HCT116 (cell line): ENCODE measurements at regions not wholly inside any gene's neighbourhood (a gene's known extent, or its start where the extent isn't known, plus 50 kb on each side); places are given as distances from the start of the nearest gene placed in this dataset.

Experiments
- ATAC-seq: fragments of 200-7000 bp; cut with Tn5 transposase; 2 replicates; pipeline ENCODE4 v1.9.1; 2020; ENCODE audit warnings: mild to moderate bottlenecking, moderate library complexity
- BruUV-seq: library from RNA; stranded (reverse); fragments of 400-500 nt; replicated peaks from 2 replicates; lab custom pipeline; 2021; lab: Mats Ljungman, UMichigan
- CTCF ChIA-PET: fragments of 300-600 bp; sonication (Branson Sonifier 250); formaldehyde crosslinking; loops from one replicate; lab custom pipeline; 2021; ENCODE audit warnings: antibody characterized with exemption; lab: Charles Lee
- POLR2A ChIA-PET: fragments of 300-600, 350-600 bp; sonication (Branson Sonifier 250); formaldehyde crosslinking; loops from one replicate; lab custom pipeline; 2021; ENCODE audit warnings: antibody characterized with exemption; lab: Charles Lee
- RAD21 ChIA-PET, 2 experiments: fragments of 300-600 bp; sonication (Branson Sonifier 250); formaldehyde crosslinking; loops; one replicate each; lab custom pipeline; 2023; ENCODE audit warnings: low total read pairs in 2 of 2; ENCODE audit not compliant: uncharacterized antibody in 2 of 2, unreplicated experiment in 2 of 2, low non-redundant PET in 1 of 2; lab: Charles Lee
- DNase-seq: peaks from one replicate; pipeline ENCODE4 v3.0.0-alpha.2; 2010; ENCODE audit warnings: low read depth, low spot score
- H2AFZ ChIP-seq: fragments of 200-600 bp; shearing (Covaris generic), sonication (generic); 2 replicates; pipeline ENCODE4 v1.6.1; 2017; ENCODE audit warnings: low read depth, mixed run types, mixed read lengths, antibody characterized with exemption, low read length; ENCODE audit not compliant: poor library complexity, severe bottlenecking
- H3K27ac ChIP-seq: 2 replicates; pipeline ENCODE4 v1.5.1; 2012; ENCODE audit warnings: low read depth, low read length
- H3K27me3 ChIP-seq: fragments of 200-600 bp; sonication (generic); 2 replicates; pipeline ENCODE4 v1.6.1; 2016; ENCODE audit warnings: mixed run types, low read length, mixed read lengths; ENCODE audit not compliant: insufficient read depth
- H3K36me3 ChIP-seq, 2 experiments: fragments of 200-500 bp in 1 of 2; fragments of 200-600 bp in 1 of 2; sonication (Bioruptor generic) in 1 of 2; sonication (generic) in 1 of 2; 2 replicates each; pipeline versions ENCODE4 v1.5.1 to v1.6.1; 2014 to 2016; ENCODE audit warnings: low read length in 2 of 2, inconsistent platforms in 1 of 2, mixed read lengths in 1 of 2, mixed run types in 1 of 2; ENCODE audit not compliant: insufficient read depth in 2 of 2, control insufficient read depth in 1 of 2
- H3K4me1 ChIP-seq, 2 experiments: fragments of 200-600 bp in 1 of 2; sonication (generic) in 1 of 2; 2 replicates each; pipeline versions ENCODE4 v1.5.1 to v1.6.1; 2012 to 2017; ENCODE audit warnings: low read length in 2 of 2, inconsistent platforms in 1 of 2, mild to moderate bottlenecking in 1 of 2, mixed read lengths in 1 of 2, mixed run types in 1 of 2, moderate library complexity in 1 of 2; ENCODE audit not compliant: insufficient read depth in 2 of 2, control insufficient read depth in 1 of 2
- H3K4me2 ChIP-seq: fragments of 200-600 bp; sonication (generic); 2 replicates; pipeline ENCODE4 v1.6.1; 2017; ENCODE audit warnings: mixed run types, low read length, mixed read lengths
- H3K4me3 ChIP-seq, 2 experiments: fragments of 200-600 bp in 1 of 2; sonication (generic) in 1 of 2; replicated peaks in 1 of 2; 2 replicates each; pipeline ENCODE4 v1.5.1; 2011 to 2016; ENCODE audit warnings: low read length in 2 of 2, control low read depth in 1 of 2, low read depth in 1 of 2, mild to moderate bottlenecking in 1 of 2, mixed read lengths in 1 of 2, mixed run types in 1 of 2
- H3K79me2 ChIP-seq: fragments of 200-600 bp; sonication (generic); 2 replicates; pipeline ENCODE4 v1.6.1; 2017; ENCODE audit warnings: mild to moderate bottlenecking, mixed run types, low read length, moderate library complexity, mixed read lengths; ENCODE audit not compliant: insufficient read depth
- H3K9ac ChIP-seq: fragments of 200-600 bp; sonication (generic); 2 replicates; pipeline ENCODE4 v1.6.1; 2016; ENCODE audit warnings: low read length, mixed read lengths
- H3K9me2 ChIP-seq: fragments of 200-600 bp; sonication (generic), shearing (Covaris generic); 2 replicates; pipeline ENCODE4 v1.6.1; 2017; ENCODE audit warnings: mixed run types, mild to moderate bottlenecking, moderate library complexity; ENCODE audit not compliant: insufficient read depth
- H3K9me3 ChIP-seq, 2 experiments: fragments of 200-500 bp in 1 of 2; fragments of 200-600 bp in 1 of 2; sonication (Bioruptor generic) in 1 of 2; sonication (generic) in 1 of 2; 2 replicates each; pipeline ENCODE4 v1.6.1; 2014 to 2017; ENCODE audit warnings: low read length in 2 of 2, mixed read lengths in 2 of 2, inconsistent platforms in 1 of 2, low read depth in 1 of 2, mild to moderate bottlenecking in 1 of 2, mixed run types in 1 of 2, moderate library complexity in 1 of 2; ENCODE audit not compliant: control insufficient read depth in 1 of 2, insufficient read depth in 1 of 2
- H4K20me1 ChIP-seq: fragments of 200-600 bp; sonication (generic), shearing (Covaris generic); 2 replicates; pipeline ENCODE4 v1.6.1; 2017; ENCODE audit warnings: mixed run types, mild to moderate bottlenecking, moderate library complexity; ENCODE audit not compliant: insufficient read depth
- ATF3 ChIP-seq: IDR thresholded peaks from 2 replicates; pipeline ENCODE4 v1.6.1; 2012
- CBX3 ChIP-seq: IDR thresholded peaks from 2 replicates; pipeline ENCODE4 v1.6.1; 2012; ENCODE audit warnings: low read depth
- CTCF ChIP-seq, 3 experiments: fragments of 200-600 bp in 1 of 3; sonication (generic) in 1 of 3; IDR thresholded peaks in 2 of 3; conservative IDR thresholded peaks in 1 of 3; 2 replicates each; pipeline ENCODE4 v1.5.1; 2012 to 2017; ENCODE audit warnings: low read depth in 2 of 3, low read length in 2 of 3, antibody characterized with exemption in 1 of 3, borderline replicate concordance in 1 of 3, control low read depth in 1 of 3, mild to moderate bottlenecking in 1 of 3, mixed read lengths in 1 of 3, mixed run types in 1 of 3, moderate library complexity in 1 of 3; ENCODE audit not compliant: insufficient read depth in 1 of 3
- EGR1 ChIP-seq: IDR thresholded peaks from 2 replicates; pipeline ENCODE4 v1.6.1; 2012; ENCODE audit warnings: low read depth
- EZH2phosphoT487 ChIP-seq: fragments of 200-600 bp; IDR thresholded peaks from 2 replicates; pipeline ENCODE4 v1.6.1; 2018; ENCODE audit warnings: antibody characterized with exemption, borderline replicate concordance
- JUND ChIP-seq: IDR thresholded peaks from 2 replicates; pipeline ENCODE4 v1.6.1; 2012
- MAX ChIP-seq: IDR thresholded peaks from 2 replicates; pipeline ENCODE4 v1.6.1; 2012
- POLR2A ChIP-seq: IDR thresholded peaks from 2 replicates; pipeline ENCODE4 v1.7.0; 2011; ENCODE audit warnings: borderline replicate concordance; ENCODE audit not compliant: insufficient read depth, insufficient read length; ENCODE audit errors: extremely low read depth
- SIN3A ChIP-seq: IDR thresholded peaks from 2 replicates; pipeline ENCODE4 v1.6.1; 2012; ENCODE audit warnings: low read depth
- SRF ChIP-seq: IDR thresholded peaks from 2 replicates; pipeline ENCODE4 v1.6.1; 2012; ENCODE audit warnings: low read depth
- YY1 ChIP-seq: IDR thresholded peaks from 2 replicates; pipeline ENCODE4 v1.6.1; 2011; ENCODE audit warnings: low read length, low read depth, moderate library complexity, mild to moderate bottlenecking; ENCODE audit not compliant: insufficient replicate concordance; ENCODE audit errors: extremely low read depth
- ZNF274 ChIP-seq: fragments of 200-500 bp; sonication (Bioruptor generic); IDR thresholded peaks from 2 replicates; pipeline ENCODE4 v1.6.1; 2014; ENCODE audit warnings: mild to moderate bottlenecking, low read depth, low read length, inconsistent platforms
- intact Hi-C: fragments of 100-400 bp; cut with micrococcal nuclease; formaldehyde crosslinking; loops from 2 replicates; pipeline ENCODE4 v1.10.0; 2022

GRCh38 chr7:41010967-41011366 is 691.9 kb downstream of the INHBA start:
- Histone ChIP-seq H3K9ac (no peak overlapping the region), H3K27me3 (no peaks in the 10 kb centered on the region), H4K20me1 (no peaks in the 10 kb centered on the region), H2AFZ (no peak overlapping the region), H3K4me1 (peaks cover 13 to 19% of the 10 kb centered on the region in 2 experiments), H3K9me3 (no peaks in the 10 kb centered on the region; a peak in 1 of 4 replicates), H3K27ac (no peak overlapping the region), H3K36me3 (no peaks in the 10 kb centered on the region), H3K9me2 (no peaks in the 10 kb centered on the region), H3K4me3 (no peak overlapping the region), H3K4me2 (no peak overlapping the region), H3K79me2 (no peaks in the 10 kb centered on the region)
- no peak for DNase-seq
- ChIA-PET CTCF (interaction anchor here (2.4 kb wide), 1 partner anchor 8 kb away, joined by 10 read pairs; no protein-coding TSS in a partner anchor), RAD21 (no interaction called here), POLR2A (no interaction called here)
- no peak for TF ChIP-seq ZNF274
- no peak for TF ChIP-seq SRF
- no peak for TF ChIP-seq POLR2A
- no peak for TF ChIP-seq CBX3
- no peak for TF ChIP-seq MAX
- no peak for TF ChIP-seq SIN3A
- no peak for TF ChIP-seq ATF3
- no peak for TF ChIP-seq EZH2phosphoT487
- TF ChIP-seq YY1: no peak
- TF ChIP-seq CTCF (IDR thresholded peaks at IDR 0.05 in 2 of 3, conservative IDR thresholded peaks at IDR 0.05 in 1 of 3; ENCODE audit: borderline replicate concordance in 1 of 3, insufficient read depth in 1 of 3, low read depth in 2 of 3, low read length in 2 of 3): no peak
- no peak for TF ChIP-seq JUND
- no peak for TF ChIP-seq EGR1
- ATAC-seq: no peak
- intact Hi-C loops: no loop called here
- no TSS peak for BruUV-seq
